ENCODE measurements at regions not wholly inside any gene's neighbourhood (a gene's known extent, or its start where the extent isn't known, plus 50 kb on each side); places are given as distances from the start of the nearest gene placed in this dataset.

DNA sequence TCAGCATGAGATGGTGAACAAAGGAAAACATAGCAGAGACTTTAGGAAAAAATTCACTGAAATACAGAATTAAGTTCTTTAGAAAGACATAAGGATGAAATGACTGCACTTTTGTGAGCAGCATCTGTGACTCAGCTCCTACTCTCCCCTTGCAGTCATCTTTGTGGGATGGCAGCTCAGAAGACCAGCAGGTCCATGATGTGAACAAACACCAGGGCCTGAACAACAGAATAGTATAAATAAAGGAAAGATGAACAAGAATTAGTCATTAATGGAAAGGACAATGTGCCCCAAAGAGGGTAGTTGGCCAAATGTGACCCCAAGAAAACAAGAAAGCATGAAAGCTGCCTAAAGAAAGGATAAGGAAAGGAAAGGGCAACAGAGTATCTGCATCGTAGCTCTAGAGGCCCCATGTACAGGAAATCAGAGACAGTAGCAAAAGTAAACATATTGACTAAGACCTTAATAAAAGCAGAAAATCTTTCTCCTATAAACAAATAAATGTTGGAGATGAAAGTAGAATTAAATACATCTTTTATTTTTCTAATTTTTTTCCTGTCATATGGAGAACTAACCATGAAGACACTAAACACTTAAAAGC is 318.0 kb downstream of the ZEB2 start:
- TF ChIP-seq, protein P1, sequence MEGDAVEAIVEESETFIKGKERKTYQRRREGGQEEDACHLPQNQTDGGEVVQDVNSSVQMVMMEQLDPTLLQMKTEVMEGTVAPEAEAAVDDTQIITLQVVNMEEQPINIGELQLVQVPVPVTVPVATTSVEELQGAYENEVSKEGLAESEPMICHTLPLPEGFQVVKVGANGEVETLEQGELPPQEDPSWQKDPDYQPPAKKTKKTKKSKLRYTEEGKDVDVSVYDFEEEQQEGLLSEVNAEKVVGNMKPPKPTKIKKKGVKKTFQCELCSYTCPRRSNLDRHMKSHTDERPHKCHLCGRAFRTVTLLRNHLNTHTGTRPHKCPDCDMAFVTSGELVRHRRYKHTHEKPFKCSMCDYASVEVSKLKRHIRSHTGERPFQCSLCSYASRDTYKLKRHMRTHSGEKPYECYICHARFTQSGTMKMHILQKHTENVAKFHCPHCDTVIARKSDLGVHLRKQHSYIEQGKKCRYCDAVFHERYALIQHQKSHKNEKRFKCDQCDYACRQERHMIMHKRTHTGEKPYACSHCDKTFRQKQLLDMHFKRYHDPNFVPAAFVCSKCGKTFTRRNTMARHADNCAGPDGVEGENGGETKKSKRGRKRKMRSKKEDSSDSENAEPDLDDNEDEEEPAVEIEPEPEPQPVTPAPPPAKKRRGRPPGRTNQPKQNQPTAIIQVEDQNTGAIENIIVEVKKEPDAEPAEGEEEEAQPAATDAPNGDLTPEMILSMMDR (IDR thresholded peaks at IDR 0.05 in 8 of 11, conservative IDR thresholded peaks at IDR 0.05 in 3 of 11): no peak
- no peak for TF ChIP-seq POLR2AphosphoS5 (IDR thresholded peaks at IDR 0.05)

All from spleen (tissue), 7 donors.